ENCODE measurements at regions not wholly inside any gene's neighbourhood (a gene's known extent, or its start where the extent isn't known, plus 50 kb on each side); places are given as distances from the start of the nearest gene placed in this dataset.

- no peak for DNase-seq
These were observed 66.5 kb downstream of the ADRA2C start for GRCh38 chr4:3832536-3833220.

- no peak for DNase-seq
These were observed 67.3 kb downstream of the ADRA2C start for GRCh38 chr4:3833326-3833989.

GRCh38 chr4:3834186-3834662 lies 68.0 kb downstream of the ADRA2C start:
- no peak for DNase-seq

- no peak for DNase-seq
These were observed 68.7 kb downstream of the ADRA2C start for GRCh38 chr4:3834663-3835521.

GRCh38 chr4:3835527-3836405 lies 69.6 kb downstream of the ADRA2C start:
- DNase-seq, result no peak

- DNase-seq, result no peak
These were observed 70.2 kb downstream of the ADRA2C start for GRCh38 chr4:3836406-3836755.

GRCh38 chr4:3836756-3837601 lies 70.8 kb downstream of the ADRA2C start:
- no peak for DNase-seq

- no peak for DNase-seq
These were observed 72.5 kb downstream of the ADRA2C start for GRCh38 chr4:3838437-3839380.

GRCh38 chr4:3845094-3845743 lies 79.0 kb downstream of the ADRA2C start:
- no peak for DNase-seq

GRCh38 chr4:3845744-3846429 lies 79.7 kb downstream of the ADRA2C start:
- no peak for DNase-seq

- no peak for DNase-seq
These were observed 81.2 kb downstream of the ADRA2C start for GRCh38 chr4:3847211-3847940.

GRCh38 chr4:3848323-3848722 lies 82.1 kb downstream of the ADRA2C start:
- no peak for DNase-seq

GRCh38 chr4:3849140-3849539 lies 83.0 kb downstream of the ADRA2C start:
- DNase-seq, result no peak

GRCh38 chr4:3850128-3850527 lies 83.9 kb downstream of the ADRA2C start:
- no peak for DNase-seq

GRCh38 chr4:3851211-3851610 lies 85.0 kb downstream of the ADRA2C start:
- DNase-seq, result no peak

GRCh38 chr4:3851881-3852280 lies 85.7 kb downstream of the ADRA2C start:
- DNase-seq, result no peak

GRCh38 chr4:3852309-3852708 lies 86.1 kb downstream of the ADRA2C start:
- no peak for DNase-seq

GRCh38 chr4:3852711-3853110 lies 86.5 kb downstream of the ADRA2C start:
- no peak for DNase-seq

Measured in NCI-H1048 (cell line).